ENCODE measurements at regions not wholly inside any gene's neighbourhood (a gene's known extent, or its start where the extent isn't known, plus 50 kb on each side); places are given as distances from the start of the nearest gene placed in this dataset.

- DNase-seq: no peak
Observed at GRCh38 chr14:105860615-105861580, 334.5 kb downstream of the TMEM121 start.

- DNase-seq: no peak
Observed at GRCh38 chr14:105861985-105862465, 335.6 kb downstream of the TMEM121 start.

GRCh38 chr14:105862581-105863239, 336.3 kb downstream of the TMEM121 start:
- DNase-seq: no peak

GRCh38 chr14:105863296-105864108, 337.1 kb downstream of the TMEM121 start:
- no peak for DNase-seq

- no peak for DNase-seq
Observed at GRCh38 chr14:105864116-105864515, 337.7 kb downstream of the TMEM121 start.

- DNase-seq: no peak
Observed at GRCh38 chr14:105864651-105865265, 338.4 kb downstream of the TMEM121 start.

GRCh38 chr14:105865266-105865903, 339.0 kb downstream of the TMEM121 start:
- no peak for DNase-seq

- no peak for DNase-seq
Observed at GRCh38 chr14:105865904-105866840, 339.8 kb downstream of the TMEM121 start.

GRCh38 chr14:105866841-105867321, 340.5 kb downstream of the TMEM121 start:
- DNase-seq: no peak

GRCh38 chr14:105867961-105868599, 341.7 kb downstream of the TMEM121 start:
- DNase-seq: no peak

GRCh38 chr14:105871590-105871989, 345.2 kb downstream of the TMEM121 start:
- no peak for DNase-seq

- no peak for DNase-seq
Observed at GRCh38 chr14:105873870-105874512, 347.6 kb downstream of the TMEM121 start.

GRCh38 chr14:105876158-105876557, 349.8 kb downstream of the TMEM121 start:
- no peak for DNase-seq

GRCh38 chr14:105876829-105877228, 350.4 kb downstream of the TMEM121 start:
- no peak for DNase-seq

- DNase-seq: no peak
Observed at GRCh38 chr14:105877645-105878044, 351.3 kb downstream of the TMEM121 start.

GRCh38 chr14:105878125-105878524, 351.7 kb downstream of the TMEM121 start:
- no peak for DNase-seq

- DNase-seq: no peak
Observed at GRCh38 chr14:105878554-105878953, 352.2 kb downstream of the TMEM121 start.

- no peak for DNase-seq
Observed at GRCh38 chr14:105879503-105879866, 353.1 kb downstream of the TMEM121 start.

GRCh38 chr14:105879867-105880561, 353.6 kb downstream of the TMEM121 start:
- DNase-seq: no peak

All from NCI-H1930 (cell line).